ENCODE measurements at regions not wholly inside any gene's neighbourhood (a gene's known extent, or its start where the extent isn't known, plus 50 kb on each side); places are given as distances from the start of the nearest gene placed in this dataset.

GRCh38 chr5:51661646-51662265 is 278.5 kb downstream of the ISL1 start:
- TF ChIP-seq POLR2A (IDR thresholded peaks at IDR 0.05): no peak
- no peak for TF ChIP-seq CTCF (IDR thresholded peaks at IDR 0.05)
- H3K4me3 ChIP-seq (ENCODE audit: low read depth, poor library complexity, severe bottlenecking): no peak overlapping the region
- intact Hi-C loops (cut with DNase I; ENCODE audit: low total_unique reads): no loop called here
- 69 to 74% methylated on average over 2 of the region's 2 CpGs for WGBS, 2 donors
- no peak for DNase-seq (ENCODE audit: low spot score in 2 of 2)

- DNase-seq (ENCODE audit: low spot score in 2 of 2): no peak
- TF ChIP-seq POLR2A (IDR thresholded peaks at IDR 0.05) (no peak), CTCF (IDR thresholded peaks at IDR 0.05) (no peak)
- 69 to 70% methylated on average over 4 of the region's 4 CpGs for WGBS, 2 donors
- no peak overlapping the region for H3K4me3 ChIP-seq (ENCODE audit: low read depth, poor library complexity, severe bottlenecking)
- intact Hi-C loops (cut with DNase I; ENCODE audit: low total_unique reads): no loop called here
These were observed 281.4 kb downstream of the ISL1 start for GRCh38 chr5:51664491-51665250.

- H3K4me3 ChIP-seq (ENCODE audit: low read depth, poor library complexity, severe bottlenecking): no peak overlapping the region
- intact Hi-C loops (cut with DNase I; ENCODE audit: low total_unique reads): no loop called here
- DNase-seq (ENCODE audit: low spot score in 2 of 2): no peak
- no peak for TF ChIP-seq POLR2A (IDR thresholded peaks at IDR 0.05)
- TF ChIP-seq CTCF (IDR thresholded peaks at IDR 0.05): no peak
- WGBS, 2 donors: 83% methylated on average over 1 of the region's 1 CpG
These were observed 282.0 kb downstream of the ISL1 start for GRCh38 chr5:51665251-51665593.

- no peak for TF ChIP-seq CTCF (IDR thresholded peaks at IDR 0.05)
- TF ChIP-seq POLR2A (IDR thresholded peaks at IDR 0.05): no peak
- WGBS, 2 donors: 85 to 91% methylated on average over 4 of the region's 4 CpGs
- no peak overlapping the region for H3K4me3 ChIP-seq (ENCODE audit: low read depth, poor library complexity, severe bottlenecking)
- intact Hi-C loops (cut with DNase I; ENCODE audit: low total_unique reads): no loop called here
- no peak for DNase-seq (ENCODE audit: low spot score in 2 of 2)
These were observed 285.8 kb downstream of the ISL1 start for GRCh38 chr5:51669095-51669494.

GRCh38 chr5:51678330-51678729 is 295.1 kb downstream of the ISL1 start:
- TF ChIP-seq POLR2A (IDR thresholded peaks at IDR 0.05) (no peak), CTCF (IDR thresholded peaks at IDR 0.05) (no peak)
- 87 to 92% methylated on average over 3 of the region's 3 CpGs for WGBS, 2 donors
- no peak for DNase-seq (ENCODE audit: low spot score in 2 of 2)
- intact Hi-C loops (cut with DNase I; ENCODE audit: low total_unique reads): no loop called here
- H3K4me3 ChIP-seq (ENCODE audit: low read depth, poor library complexity, severe bottlenecking): no peak overlapping the region

GRCh38 chr5:51679286-51679685 is 296.0 kb downstream of the ISL1 start:
- DNase-seq (ENCODE audit: low spot score in 2 of 2): no peak
- no peak overlapping the region for H3K4me3 ChIP-seq (ENCODE audit: low read depth, poor library complexity, severe bottlenecking)
- intact Hi-C loops (cut with DNase I; ENCODE audit: low total_unique reads): no loop called here
- TF ChIP-seq CTCF (IDR thresholded peaks at IDR 0.05) (no peak), POLR2A (IDR thresholded peaks at IDR 0.05) (no peak)

All from lower leg skin (tissue), 4 donors.